HFFc6 (cell line): ENCODE measurements at regions not wholly inside any gene's neighbourhood (a gene's known extent, or its start where the extent isn't known, plus 50 kb on each side); places are given as distances from the start of the nearest gene placed in this dataset.

ENCODE experiments used
- DNase-seq: peaks from one replicate; pipeline ENCODE4 v3.0.0-alpha.2; 2018
- H3K27ac Mint-ChIP-seq: 2 replicates; pipeline ENCODE4 v1.8.0; 2020; ENCODE audit warnings: mild to moderate bottlenecking, mixed read lengths
- H3K27me3 Mint-ChIP-seq: 2 replicates; pipeline ENCODE4 v1.8.0; 2021; ENCODE audit warnings: mild to moderate bottlenecking, moderate library complexity, mixed read lengths; ENCODE audit not compliant: insufficient read depth
- H3K36me3 Mint-ChIP-seq: 2 replicates; pipeline ENCODE4 v1.8.0; 2021; ENCODE audit warnings: low read depth, mixed read lengths
- H3K4me1 Mint-ChIP-seq: 2 replicates; pipeline ENCODE4 v1.8.0; 2020; ENCODE audit warnings: low read depth, mixed read lengths
- H3K4me3 Mint-ChIP-seq: 2 replicates; pipeline ENCODE4 v1.8.0; 2020; ENCODE audit warnings: mild to moderate bottlenecking, moderate library complexity, mixed read lengths
- H3K9me3 Mint-ChIP-seq: 2 replicates; pipeline ENCODE4 v1.8.0; 2020; ENCODE audit warnings: mild to moderate bottlenecking, mixed read lengths
- CTCF ChIP-seq: fragments of 200-600 bp; sonication (generic); IDR thresholded peaks from 2 replicates; pipeline ENCODE4 v1.5.0; 2021; ENCODE audit warnings: antibody characterized with exemption, mild to moderate bottlenecking

DNA sequence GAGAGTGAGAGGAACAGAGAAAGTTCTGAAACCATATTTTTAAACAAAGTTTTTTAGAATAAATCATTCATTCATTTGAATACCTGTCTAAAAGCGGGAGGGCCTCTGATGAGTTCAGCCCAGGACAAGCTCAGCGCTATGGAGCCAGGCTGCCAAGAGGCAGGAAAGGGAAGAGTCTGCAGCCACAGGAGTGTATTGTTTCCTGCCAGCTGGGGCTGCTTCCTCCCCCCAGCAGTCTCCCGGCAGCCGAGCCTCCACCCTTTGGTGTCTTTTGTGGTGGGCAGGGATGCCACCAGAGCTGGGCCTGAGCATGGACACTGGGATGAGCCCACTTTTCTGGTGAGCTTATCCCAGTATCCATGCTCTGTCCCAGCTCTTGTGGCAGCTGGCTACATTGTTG is 199.5 kb upstream of the TPRG1 start:
- Mint-ChIP-seq H3K27me3 (peaks cover 15% of the 10 kb centered on the region; the same call in 1 of the 2 replicates), H3K4me1 (no peaks in the 10 kb centered on the region; the same call in 1 of the 2 replicates), H3K36me3 (no peaks in the 10 kb centered on the region), H3K27ac (no peak overlapping the region), H3K4me3 (no peak overlapping the region), H3K9me3 (peaks cover 11% of the 10 kb centered on the region)
- TF ChIP-seq CTCF = no peak
- no peak for DNase-seq

DNA sequence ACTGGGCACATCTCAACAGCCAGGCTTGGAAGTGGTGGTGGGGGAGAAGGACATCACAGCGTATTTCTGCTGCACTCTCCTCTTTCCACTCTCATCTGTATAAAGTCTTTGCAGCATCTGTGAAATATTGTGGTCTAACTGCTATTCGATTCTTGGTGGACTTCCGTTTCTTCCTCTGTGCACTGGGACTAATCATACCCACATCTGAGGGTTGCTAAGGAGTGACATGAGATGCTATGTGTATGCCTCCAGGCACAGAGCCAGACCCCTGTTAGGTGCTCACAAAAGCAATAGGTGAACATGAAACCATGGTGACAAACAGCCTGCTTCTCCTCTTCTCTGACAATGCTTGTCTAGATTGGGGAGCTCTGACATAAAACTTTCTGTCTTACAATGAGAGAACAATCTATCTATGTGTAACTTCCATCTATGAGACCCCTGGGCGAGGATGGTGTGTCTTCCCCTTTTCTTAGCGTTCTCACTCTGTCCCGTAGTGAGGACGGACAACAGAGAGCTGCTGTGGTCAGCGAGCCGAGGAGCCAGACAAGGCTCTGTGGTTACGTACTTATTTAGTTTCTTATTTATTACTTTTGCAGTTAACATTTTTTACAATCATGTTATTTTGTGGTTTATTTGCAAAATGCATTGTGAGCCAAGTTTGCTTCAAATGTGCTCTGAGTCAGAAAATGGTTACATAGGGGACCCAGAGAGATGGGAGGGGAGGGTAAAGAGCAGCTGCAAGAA is 196.7 kb upstream of the TPRG1 start:
- DNase-seq = peak; percentile 23
- Mint-ChIP-seq H3K9me3 (peaks cover 11% of the 10 kb centered on the region), H3K4me3 (no peak overlapping the region; the same call in 1 of the 2 replicates), H3K27me3 (peaks cover 15% of the 10 kb centered on the region; the same call in 1 of the 2 replicates), H3K4me1 (no peaks in the 10 kb centered on the region; the same call in 1 of the 2 replicates), H3K36me3 (no peaks in the 10 kb centered on the region), H3K27ac (peak overlapping the region; percentile 41)
- TF ChIP-seq CTCF = no peak

DNA sequence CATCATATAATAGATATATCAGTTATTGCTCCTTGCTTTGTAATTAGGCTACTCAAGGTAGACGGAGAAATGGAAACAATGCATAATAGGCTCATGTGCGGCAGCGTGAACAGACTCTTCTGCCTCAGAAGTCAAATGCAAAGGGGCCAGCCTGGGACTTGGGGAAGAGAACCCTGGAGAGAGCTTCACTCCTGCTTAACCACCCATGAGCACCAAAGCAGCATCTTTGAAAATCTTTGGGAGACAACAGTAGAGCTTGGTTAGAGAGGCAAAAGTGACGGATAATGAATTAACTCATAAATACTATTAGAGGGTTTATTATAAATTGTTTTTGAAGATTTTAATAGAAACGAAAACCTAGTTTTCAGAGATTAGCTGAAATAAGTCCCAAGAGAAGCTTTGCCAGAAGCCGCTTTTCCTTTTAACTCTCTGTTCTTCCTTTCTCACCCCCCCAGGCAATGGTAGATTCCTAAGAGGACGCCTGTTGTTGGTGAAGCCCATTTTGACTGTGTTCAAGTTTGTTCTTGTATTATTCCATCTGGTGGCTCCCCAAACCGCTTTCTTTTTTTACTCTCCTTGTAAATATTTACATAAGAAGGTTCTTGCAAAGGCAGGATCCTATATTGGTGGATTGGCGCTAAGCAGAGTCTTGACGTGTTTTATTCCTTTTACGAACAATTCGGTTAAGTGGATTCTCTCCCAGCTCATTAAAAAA is 196.0 kb upstream of the TPRG1 start:
- no peaks in the 10 kb centered on the region; the same call in 1 of the 2 replicates for H3K4me1 Mint-ChIP-seq
- H3K36me3 Mint-ChIP-seq = no peaks in the 10 kb centered on the region
- no peak overlapping the region for H3K27ac Mint-ChIP-seq
- H3K9me3 Mint-ChIP-seq = peaks cover 8% of the 10 kb centered on the region
- peaks cover 15% of the 10 kb centered on the region; the same call in 1 of the 2 replicates for H3K27me3 Mint-ChIP-seq
- DNase-seq = no peak
- H3K4me3 Mint-ChIP-seq = no peak overlapping the region; the same call in 1 of the 2 replicates
- no peak for TF ChIP-seq CTCF

GRCh38 chr3:188976407-188976806 is 195.4 kb upstream of the TPRG1 start:
- no peak overlapping the region for H3K4me3 Mint-ChIP-seq
- no peak overlapping the region for H3K27ac Mint-ChIP-seq
- no peaks in the 10 kb centered on the region for H3K36me3 Mint-ChIP-seq
- H3K27me3 Mint-ChIP-seq = peaks cover 15% of the 10 kb centered on the region; the same call in 1 of the 2 replicates
- no peak for DNase-seq
- H3K9me3 Mint-ChIP-seq = peaks cover 3% of the 10 kb centered on the region; the same call in 1 of the 2 replicates
- TF ChIP-seq CTCF = no peak
- no peaks in the 10 kb centered on the region; the same call in 1 of the 2 replicates for H3K4me1 Mint-ChIP-seq

DNA sequence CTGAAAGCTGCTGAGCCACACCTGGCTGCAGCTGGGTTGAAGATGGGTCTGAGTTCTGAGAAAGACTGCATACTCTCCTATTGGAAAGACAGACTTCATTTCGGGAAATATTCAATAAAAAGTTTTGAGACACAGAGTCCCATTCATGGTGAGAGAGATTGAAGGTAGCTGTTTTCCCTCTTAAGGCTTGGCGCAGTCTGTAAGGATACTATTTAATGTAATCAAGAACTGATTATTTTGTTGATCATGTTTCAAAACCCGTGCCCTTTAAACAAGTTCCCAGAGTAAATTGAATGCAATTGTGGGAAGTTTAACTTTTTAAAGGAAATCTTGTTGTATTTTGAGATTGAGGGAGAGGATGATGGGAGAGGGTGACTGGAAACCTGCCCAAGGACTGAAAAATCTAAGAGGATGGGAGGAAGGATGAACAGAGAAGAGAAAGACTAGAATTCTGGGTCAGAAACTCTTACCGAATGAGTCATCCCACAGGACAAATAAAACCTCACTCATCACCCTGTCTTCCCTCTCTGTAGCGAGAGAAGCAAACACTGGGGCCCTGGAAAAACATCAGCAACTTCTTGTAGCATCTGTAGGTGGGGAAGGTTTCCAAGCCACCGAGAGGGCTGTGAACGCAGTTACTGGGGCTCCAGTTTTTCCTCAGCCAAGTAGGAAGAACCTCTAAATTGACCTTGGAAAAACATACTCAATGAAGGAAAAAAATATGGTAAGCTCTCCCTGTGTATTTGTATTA is 193.2 kb upstream of the TPRG1 start:
- H3K4me3 Mint-ChIP-seq = no peak overlapping the region
- H3K27ac Mint-ChIP-seq = no peak overlapping the region
- no peak for TF ChIP-seq CTCF
- DNase-seq = peak; percentile 17
- H3K4me1 Mint-ChIP-seq = no peaks in the 10 kb centered on the region; the same call in 1 of the 2 replicates
- peaks cover 14% of the 10 kb centered on the region; the same call in 1 of the 2 replicates for H3K27me3 Mint-ChIP-seq
- no peaks in the 10 kb centered on the region for H3K36me3 Mint-ChIP-seq
- H3K9me3 Mint-ChIP-seq = no peaks in the 10 kb centered on the region
